Brain microvascular endothelial cell (primary cell): ENCODE measurements at regions not wholly inside any gene's neighbourhood (a gene's known extent, or its start where the extent isn't known, plus 50 kb on each side); places are given as distances from the start of the nearest gene placed in this dataset.
A peak's percentile ranks its signal among the peaks of the same experiment; 100 is the strongest.
"Not testable (repeated sequence)": the region's sequence is repeated elsewhere in the genome, so short reads cannot be mapped to it uniquely, and the experiment has no call there.

Experiments used
- DNase-seq: peaks from one replicate; pipeline ENCODE4 v3.0.0-alpha.2; 2020
- H3K27ac ChIP-seq: fragments of 250-450 bp; sonication (Bioruptor Pico); 2 replicates; pipeline ENCODE4 v1.5.1; 2020; ENCODE audit warnings: mild to moderate bottlenecking, moderate library complexity
- H3K27me3 ChIP-seq: fragments of 250-450 bp; sonication (Bioruptor Pico); replicated peaks from 2 replicates; pipeline ENCODE4 v1.5.1; 2020; ENCODE audit warnings: mild to moderate bottlenecking
- H3K36me3 ChIP-seq: fragments of 250-450 bp; sonication (Bioruptor Pico); replicated peaks from 2 replicates; pipeline ENCODE4 v1.5.1; 2020; ENCODE audit warnings: mild to moderate bottlenecking
- H3K4me3 ChIP-seq: 2 replicates; pipeline ENCODE4 v1.5.1; 2011; ENCODE audit warnings: low read depth, mild to moderate bottlenecking, control low read depth, low read length, moderate library complexity
- in situ Hi-C: cut with HindIII; loops from 2 replicates; pipeline ENCODE4 v1.10.0; 2017; ENCODE audit warnings: low sequenced_read_pairs, low pct_ligation_motif_present
- TF ChIP-seq, protein P1 (sequence below): IDR thresholded peaks from 2 replicates; pipeline ENCODE4 v1.5.1; 2011; ENCODE audit warnings: low read depth, mild to moderate bottlenecking, moderate library complexity, low read length, control low read depth, inconsistent platforms; ENCODE audit errors: missing control alignments

DNA sequence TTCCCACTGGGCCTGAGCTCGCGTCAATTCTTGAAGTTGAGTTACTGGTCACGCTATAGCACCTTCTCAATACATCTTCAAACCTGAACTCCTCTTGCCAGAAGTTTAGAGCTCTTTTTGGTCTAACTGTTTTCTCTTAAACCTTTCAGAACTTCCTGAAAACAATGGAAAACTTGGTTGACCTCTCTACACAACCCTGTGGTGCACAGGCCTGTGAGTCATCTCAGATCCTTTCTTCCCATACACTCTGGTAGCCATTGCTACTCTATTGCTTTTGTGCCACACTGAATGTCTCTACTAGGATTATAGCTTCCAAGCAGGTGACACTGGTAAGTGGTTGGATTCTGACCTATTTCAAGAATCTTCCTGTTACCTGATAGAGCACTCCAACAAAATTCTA is 321.5 kb upstream of the FSIP2 start:
- Histone ChIP-seq H3K4me3 (no peak overlapping the region), H3K27me3 (no peaks in the 10 kb centered on the region), H3K27ac (no peak overlapping the region), H3K36me3 (no peaks in the 10 kb centered on the region)
- peak; percentile 1 for DNase-seq
- TF ChIP-seq, protein P1, sequence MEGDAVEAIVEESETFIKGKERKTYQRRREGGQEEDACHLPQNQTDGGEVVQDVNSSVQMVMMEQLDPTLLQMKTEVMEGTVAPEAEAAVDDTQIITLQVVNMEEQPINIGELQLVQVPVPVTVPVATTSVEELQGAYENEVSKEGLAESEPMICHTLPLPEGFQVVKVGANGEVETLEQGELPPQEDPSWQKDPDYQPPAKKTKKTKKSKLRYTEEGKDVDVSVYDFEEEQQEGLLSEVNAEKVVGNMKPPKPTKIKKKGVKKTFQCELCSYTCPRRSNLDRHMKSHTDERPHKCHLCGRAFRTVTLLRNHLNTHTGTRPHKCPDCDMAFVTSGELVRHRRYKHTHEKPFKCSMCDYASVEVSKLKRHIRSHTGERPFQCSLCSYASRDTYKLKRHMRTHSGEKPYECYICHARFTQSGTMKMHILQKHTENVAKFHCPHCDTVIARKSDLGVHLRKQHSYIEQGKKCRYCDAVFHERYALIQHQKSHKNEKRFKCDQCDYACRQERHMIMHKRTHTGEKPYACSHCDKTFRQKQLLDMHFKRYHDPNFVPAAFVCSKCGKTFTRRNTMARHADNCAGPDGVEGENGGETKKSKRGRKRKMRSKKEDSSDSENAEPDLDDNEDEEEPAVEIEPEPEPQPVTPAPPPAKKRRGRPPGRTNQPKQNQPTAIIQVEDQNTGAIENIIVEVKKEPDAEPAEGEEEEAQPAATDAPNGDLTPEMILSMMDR, result no peak
- in situ Hi-C loops, result no loop called here

- TF ChIP-seq, protein P1, result no peak
- H3K4me3 ChIP-seq, result no peak overlapping the region
- no peaks in the 10 kb centered on the region for H3K36me3 ChIP-seq
- in situ Hi-C loops, result no loop called here
- no peak overlapping the region for H3K27ac ChIP-seq
- no peak for DNase-seq
- H3K27me3 ChIP-seq, result no peaks in the 10 kb centered on the region
These were observed 320.9 kb upstream of the FSIP2 start for GRCh38 chr2:185417688-185418087.

GRCh38 chr2:185424958-185425629 is 313.5 kb upstream of the FSIP2 start:
- H3K4me3 ChIP-seq, H3K27ac ChIP-seq, DNase-seq, H3K36me3 ChIP-seq, H3K27me3 ChIP-seq, in situ Hi-C loops: not testable (repeated sequence)

DNA sequence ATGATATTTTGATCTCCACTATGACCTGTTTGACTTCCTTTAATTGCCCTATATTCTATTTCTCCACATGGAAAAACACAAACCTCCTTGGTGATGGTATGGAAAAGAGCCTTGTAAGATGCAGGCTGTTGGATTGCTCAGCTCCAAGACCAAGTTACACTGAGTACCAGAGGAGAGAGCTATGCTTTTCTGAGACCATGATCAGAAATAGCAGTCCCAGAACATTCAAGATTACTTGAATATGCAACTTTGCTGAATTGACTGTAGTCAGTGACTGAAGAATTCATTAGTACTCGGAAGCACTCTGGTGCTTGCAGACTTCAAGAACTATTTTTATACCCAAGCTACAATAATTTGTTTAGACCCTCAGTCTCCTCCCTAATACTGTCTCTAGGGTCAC is 310.6 kb upstream of the FSIP2 start:
- Histone ChIP-seq H3K4me3 (no peak overlapping the region), H3K27me3 (no peaks in the 10 kb centered on the region), H3K36me3 (no peaks in the 10 kb centered on the region), H3K27ac (no peak overlapping the region)
- in situ Hi-C loops, result no loop called here
- TF ChIP-seq, protein P1, result no peak
- DNase-seq, result no peak

DNA sequence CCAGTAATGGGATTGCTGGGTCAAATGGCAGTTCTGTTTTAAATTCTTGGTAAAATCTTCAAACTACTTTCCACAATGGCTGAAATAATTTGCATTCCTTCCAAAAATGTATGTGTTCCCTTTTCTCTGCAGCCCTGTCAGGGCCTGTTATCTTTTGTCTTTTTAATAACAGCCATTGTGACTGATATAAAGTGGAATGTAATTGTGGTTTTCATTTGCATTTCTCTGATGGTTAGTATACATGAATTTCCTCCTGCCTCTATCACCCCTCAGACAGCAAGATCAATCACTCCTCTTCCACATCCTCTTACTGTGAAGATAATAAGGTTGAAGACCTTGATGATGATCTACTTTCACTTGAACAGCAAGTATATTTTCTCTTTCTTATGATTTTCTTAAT is 304.8 kb upstream of the FSIP2 start:
- TF ChIP-seq, protein P1, result no peak
- in situ Hi-C loops, result no loop called here
- Histone ChIP-seq H3K27me3 (no peaks in the 10 kb centered on the region), H3K4me3 (no peak overlapping the region), H3K36me3 (no peaks in the 10 kb centered on the region), H3K27ac (no peak overlapping the region)
- DNase-seq, result peak; percentile 20

DNA sequence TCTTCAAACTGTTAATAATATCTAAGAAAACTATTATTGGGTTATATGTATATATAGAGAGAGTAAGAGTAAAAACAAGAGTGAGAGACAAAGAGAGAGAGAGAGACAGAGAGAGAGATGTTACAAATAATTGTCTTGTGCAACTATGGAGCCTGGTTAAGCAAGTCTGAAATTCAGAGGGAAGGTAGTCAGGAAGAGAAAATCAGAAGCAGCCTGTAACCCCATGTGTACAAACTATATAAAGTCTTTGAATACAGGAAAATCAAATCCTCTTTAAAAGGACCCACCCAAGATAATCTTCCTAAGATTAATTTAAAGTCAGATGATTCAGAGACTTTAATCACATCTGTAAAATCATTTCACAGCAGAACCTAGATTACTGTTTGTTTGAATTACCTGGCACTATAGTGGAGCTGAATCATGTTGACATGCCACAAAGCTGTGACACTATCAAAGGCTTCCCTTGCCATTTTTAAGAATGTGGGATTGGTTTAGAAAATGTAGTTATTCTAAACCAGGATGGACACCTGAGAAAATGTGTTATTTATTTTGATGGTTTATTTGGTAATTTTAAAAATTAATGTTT is 301.7 kb upstream of the FSIP2 start:
- in situ Hi-C loops, result no loop called here
- DNase-seq, result no peak
- Histone ChIP-seq H3K27me3 (no peaks in the 10 kb centered on the region), H3K36me3 (no peaks in the 10 kb centered on the region), H3K4me3 (no peak overlapping the region), H3K27ac (no peak overlapping the region)
- TF ChIP-seq, protein P1, result no peak
